ENCODE measurements at regions not wholly inside any gene's neighbourhood (a gene's known extent, or its start where the extent isn't known, plus 50 kb on each side); places are given as distances from the start of the nearest gene placed in this dataset.

- no peak for TF ChIP-seq CTCF (IDR thresholded peaks at IDR 0.05)
- no peak for TF ChIP-seq POLR2A (IDR thresholded peaks at IDR 0.05)
Observed at GRCh38 chrX:16312761-16313623, 145.7 kb downstream of the MAGEB17 start.

All from Peyer's patch (tissue), 4 donors.